H1 (cell line): ENCODE measurements at regions not wholly inside any gene's neighbourhood (a gene's known extent, or its start where the extent isn't known, plus 50 kb on each side); places are given as distances from the start of the nearest gene placed in this dataset.

Source experiments
- MAFK ChIP-seq: IDR thresholded peaks from 2 replicates; pipeline ENCODE4 v1.6.1; 2012; ENCODE audit warnings: low read depth, mild to moderate bottlenecking, improper control_type of control experiment, low read length
- SIRT6 ChIP-seq: IDR thresholded peaks from one replicate; pipeline ENCODE4 v1.7.1; 2012; ENCODE audit warnings: low read length, inconsistent platforms
- TBP ChIP-seq: IDR thresholded peaks from 2 replicates; pipeline ENCODE4 v1.6.1; 2011; ENCODE audit warnings: low read depth, low read length, improper control_type of control experiment

DNA sequence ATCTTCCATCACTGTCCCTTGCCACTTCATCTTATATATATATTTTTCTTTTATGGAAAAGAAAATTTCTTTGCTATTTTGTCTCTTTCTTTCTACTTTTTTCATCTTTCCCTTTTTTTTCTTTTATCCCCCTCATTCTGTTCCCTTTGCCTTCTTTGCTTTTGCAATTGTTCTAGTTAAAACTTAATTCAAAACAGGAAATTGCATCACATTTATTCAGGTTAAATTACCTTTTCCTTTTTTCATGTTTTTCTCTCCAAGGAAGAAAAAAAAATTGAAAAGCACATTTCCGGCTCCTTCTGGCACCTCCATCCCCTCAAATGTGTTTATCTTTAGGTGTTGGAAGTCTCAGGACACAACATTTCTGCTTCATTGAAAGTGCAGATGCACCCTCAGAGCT lies 176.9 kb downstream of the FGF1 start (continued):
- TF ChIP-seq MAFK (no peak), TBP (no peak), SIRT6 (no peak)
